IMR-90 (cell line): ENCODE measurements at regions not wholly inside any gene's neighbourhood (a gene's known extent, or its start where the extent isn't known, plus 50 kb on each side); places are given as distances from the start of the nearest gene placed in this dataset.

Experiments used
- BHLHE40 ChIP-seq: fragments of 150-350 bp; IDR thresholded peaks from 2 replicates; pipeline ENCODE4 v1.6.1; 2016; ENCODE audit warnings: mild to moderate bottlenecking, low read depth, low read length
- CEBPB ChIP-seq: IDR thresholded peaks from 2 replicates; pipeline ENCODE4 v1.6.1; 2012; ENCODE audit warnings: low read depth, low read length, improper control_type of control experiment
- MAFK ChIP-seq: IDR thresholded peaks from 2 replicates; pipeline ENCODE4 v1.6.1; 2012; ENCODE audit warnings: low read depth, low read length, improper control_type of control experiment
- MAZ ChIP-seq: IDR thresholded peaks from 2 replicates; pipeline ENCODE4 v1.6.1; 2012; ENCODE audit warnings: low read depth, mild to moderate bottlenecking, low read length, improper control_type of control experiment, moderate library complexity, borderline replicate concordance
- MXI1 ChIP-seq: IDR thresholded peaks from 2 replicates; pipeline ENCODE4 v1.6.1; 2012; ENCODE audit warnings: low read depth, mild to moderate bottlenecking, low read length, moderate library complexity, borderline replicate concordance
- NFE2L2 ChIP-seq: fragments of 150-350 bp; IDR thresholded peaks from 2 replicates; pipeline ENCODE4 v1.6.1; 2016; ENCODE audit warnings: low read depth, mild to moderate bottlenecking, low read length
- POLR2A ChIP-seq: IDR thresholded peaks from 2 replicates; pipeline ENCODE4 v1.6.1; 2012; ENCODE audit warnings: mild to moderate bottlenecking, low read depth, low read length
- RAD21 ChIP-seq: IDR thresholded peaks from 2 replicates; pipeline ENCODE4 v1.6.1; 2012; ENCODE audit warnings: low read length, improper control_type of control experiment
- RCOR1 ChIP-seq: IDR thresholded peaks from 2 replicates; pipeline ENCODE4 v1.6.1; 2012; ENCODE audit warnings: mild to moderate bottlenecking, low read length, improper control_type of control experiment; ENCODE audit not compliant: insufficient replicate concordance
- RFX5 ChIP-seq: IDR thresholded peaks from 2 replicates; pipeline ENCODE4 v1.8.0; 2012; ENCODE audit warnings: low read depth, mild to moderate bottlenecking, low read length, moderate library complexity
- SMC3 ChIP-seq: fragments of 150-350 bp; IDR thresholded peaks from 2 replicates; pipeline ENCODE4 v1.6.1; 2016; ENCODE audit warnings: low read depth, mild to moderate bottlenecking, antibody characterized with exemption, low read length, moderate library complexity
- USF2 ChIP-seq: fragments of 150-350 bp; IDR thresholded peaks from 2 replicates; pipeline ENCODE4 v1.6.1; 2017; ENCODE audit warnings: mild to moderate bottlenecking, antibody characterized with exemption, low read length, low read depth
- TF ChIP-seq, protein P1 (sequence below): conservative IDR thresholded peaks from 2 replicates; pipeline ENCODE4 v1.5.1; 2012; ENCODE audit warnings: mild to moderate bottlenecking, low read depth, low read length, improper control_type of control experiment
- TF ChIP-seq, protein P2 (sequence below): fragments of 150-350 bp; IDR thresholded peaks from 2 replicates; pipeline ENCODE4 v1.6.1; 2016; ENCODE audit warnings: low read depth, mild to moderate bottlenecking, low read length, moderate library complexity, borderline replicate concordance

GRCh38 chr3:40661284-40661683, 136.5 kb downstream of the ZNF621 start:
- TF ChIP-seq, protein P1, sequence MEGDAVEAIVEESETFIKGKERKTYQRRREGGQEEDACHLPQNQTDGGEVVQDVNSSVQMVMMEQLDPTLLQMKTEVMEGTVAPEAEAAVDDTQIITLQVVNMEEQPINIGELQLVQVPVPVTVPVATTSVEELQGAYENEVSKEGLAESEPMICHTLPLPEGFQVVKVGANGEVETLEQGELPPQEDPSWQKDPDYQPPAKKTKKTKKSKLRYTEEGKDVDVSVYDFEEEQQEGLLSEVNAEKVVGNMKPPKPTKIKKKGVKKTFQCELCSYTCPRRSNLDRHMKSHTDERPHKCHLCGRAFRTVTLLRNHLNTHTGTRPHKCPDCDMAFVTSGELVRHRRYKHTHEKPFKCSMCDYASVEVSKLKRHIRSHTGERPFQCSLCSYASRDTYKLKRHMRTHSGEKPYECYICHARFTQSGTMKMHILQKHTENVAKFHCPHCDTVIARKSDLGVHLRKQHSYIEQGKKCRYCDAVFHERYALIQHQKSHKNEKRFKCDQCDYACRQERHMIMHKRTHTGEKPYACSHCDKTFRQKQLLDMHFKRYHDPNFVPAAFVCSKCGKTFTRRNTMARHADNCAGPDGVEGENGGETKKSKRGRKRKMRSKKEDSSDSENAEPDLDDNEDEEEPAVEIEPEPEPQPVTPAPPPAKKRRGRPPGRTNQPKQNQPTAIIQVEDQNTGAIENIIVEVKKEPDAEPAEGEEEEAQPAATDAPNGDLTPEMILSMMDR, result no peak
- TF ChIP-seq, protein P2, sequence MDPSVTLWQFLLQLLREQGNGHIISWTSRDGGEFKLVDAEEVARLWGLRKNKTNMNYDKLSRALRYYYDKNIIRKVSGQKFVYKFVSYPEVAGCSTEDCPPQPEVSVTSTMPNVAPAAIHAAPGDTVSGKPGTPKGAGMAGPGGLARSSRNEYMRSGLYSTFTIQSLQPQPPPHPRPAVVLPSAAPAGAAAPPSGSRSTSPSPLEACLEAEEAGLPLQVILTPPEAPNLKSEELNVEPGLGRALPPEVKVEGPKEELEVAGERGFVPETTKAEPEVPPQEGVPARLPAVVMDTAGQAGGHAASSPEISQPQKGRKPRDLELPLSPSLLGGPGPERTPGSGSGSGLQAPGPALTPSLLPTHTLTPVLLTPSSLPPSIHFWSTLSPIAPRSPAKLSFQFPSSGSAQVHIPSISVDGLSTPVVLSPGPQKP, result no peak
- TF ChIP-seq BHLHE40 (no peak), POLR2A (no peak), SMC3 (no peak), NFE2L2 (no peak), RFX5 (no peak), CEBPB (no peak), USF2 (no peak), RAD21 (no peak), RCOR1 (no peak), MAZ (no peak), MXI1 (no peak), MAFK (no peak)
